ENCODE measurements at regions not wholly inside any gene's neighbourhood (a gene's known extent, or its start where the extent isn't known, plus 50 kb on each side); places are given as distances from the start of the nearest gene placed in this dataset.

DNA sequence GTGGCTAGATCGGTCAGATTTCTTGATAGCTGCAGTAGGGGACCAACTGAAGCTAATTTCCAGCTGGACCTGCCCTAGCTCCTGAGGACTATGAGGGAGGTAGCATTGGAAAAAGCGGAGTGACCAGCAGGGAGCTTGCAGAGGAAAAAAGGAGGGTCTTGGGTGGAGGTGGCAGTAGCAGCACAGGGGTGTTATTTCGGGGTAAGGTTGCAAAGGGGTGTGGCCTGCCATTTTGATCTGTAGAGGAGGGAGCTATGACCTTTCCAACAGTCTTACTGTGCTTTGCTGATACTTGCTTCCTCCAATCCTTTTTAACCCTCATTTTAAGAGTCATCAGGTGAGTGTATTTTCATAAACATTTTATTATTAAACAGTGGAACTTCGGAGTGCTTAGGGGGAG, 83.8 kb upstream of the NRXN3 start:
- TF ChIP-seq RNF2 (conservative IDR thresholded peaks at IDR 0.05; ENCODE audit: low read depth) (no peak), IRF2 (CRISPR knock-in tag; IDR thresholded peaks at IDR 0.05) (no peak), ERF (CRISPR knock-in tag; IDR thresholded peaks at IDR 0.05) (no peak), NAIF1 (CRISPR knock-in tag; IDR thresholded peaks at IDR 0.05; ENCODE audit: borderline replicate concordance) (no peak), MAFF (IDR thresholded peaks at IDR 0.05; ENCODE audit: low read depth, low read length) (no peak), RFX5 (IDR thresholded peaks at IDR 0.05; ENCODE audit: low read depth, low read length) (no peak), ZSCAN20 (CRISPR knock-in tag; IDR thresholded peaks at IDR 0.05; ENCODE audit: borderline replicate concordance) (no peak), ZNF337 (CRISPR knock-in tag; IDR thresholded peaks at IDR 0.05; ENCODE audit: borderline replicate concordance, low read depth) (no peak)
- TF ChIP-seq, protein P1, sequence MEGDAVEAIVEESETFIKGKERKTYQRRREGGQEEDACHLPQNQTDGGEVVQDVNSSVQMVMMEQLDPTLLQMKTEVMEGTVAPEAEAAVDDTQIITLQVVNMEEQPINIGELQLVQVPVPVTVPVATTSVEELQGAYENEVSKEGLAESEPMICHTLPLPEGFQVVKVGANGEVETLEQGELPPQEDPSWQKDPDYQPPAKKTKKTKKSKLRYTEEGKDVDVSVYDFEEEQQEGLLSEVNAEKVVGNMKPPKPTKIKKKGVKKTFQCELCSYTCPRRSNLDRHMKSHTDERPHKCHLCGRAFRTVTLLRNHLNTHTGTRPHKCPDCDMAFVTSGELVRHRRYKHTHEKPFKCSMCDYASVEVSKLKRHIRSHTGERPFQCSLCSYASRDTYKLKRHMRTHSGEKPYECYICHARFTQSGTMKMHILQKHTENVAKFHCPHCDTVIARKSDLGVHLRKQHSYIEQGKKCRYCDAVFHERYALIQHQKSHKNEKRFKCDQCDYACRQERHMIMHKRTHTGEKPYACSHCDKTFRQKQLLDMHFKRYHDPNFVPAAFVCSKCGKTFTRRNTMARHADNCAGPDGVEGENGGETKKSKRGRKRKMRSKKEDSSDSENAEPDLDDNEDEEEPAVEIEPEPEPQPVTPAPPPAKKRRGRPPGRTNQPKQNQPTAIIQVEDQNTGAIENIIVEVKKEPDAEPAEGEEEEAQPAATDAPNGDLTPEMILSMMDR (CRISPR knock-in tag; IDR thresholded peaks at IDR 0.05), result no peak
- TF ChIP-seq, protein P2, sequence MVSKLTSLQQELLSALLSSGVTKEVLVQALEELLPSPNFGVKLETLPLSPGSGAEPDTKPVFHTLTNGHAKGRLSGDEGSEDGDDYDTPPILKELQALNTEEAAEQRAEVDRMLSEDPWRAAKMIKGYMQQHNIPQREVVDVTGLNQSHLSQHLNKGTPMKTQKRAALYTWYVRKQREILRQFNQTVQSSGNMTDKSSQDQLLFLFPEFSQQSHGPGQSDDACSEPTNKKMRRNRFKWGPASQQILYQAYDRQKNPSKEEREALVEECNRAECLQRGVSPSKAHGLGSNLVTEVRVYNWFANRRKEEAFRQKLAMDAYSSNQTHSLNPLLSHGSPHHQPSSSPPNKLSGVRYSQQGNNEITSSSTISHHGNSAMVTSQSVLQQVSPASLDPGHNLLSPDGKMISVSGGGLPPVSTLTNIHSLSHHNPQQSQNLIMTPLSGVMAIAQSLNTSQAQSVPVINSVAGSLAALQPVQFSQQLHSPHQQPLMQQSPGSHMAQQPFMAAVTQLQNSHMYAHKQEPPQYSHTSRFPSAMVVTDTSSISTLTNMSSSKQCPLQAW (CRISPR knock-in tag; IDR thresholded peaks at IDR 0.05), result no peak

All from HepG2 (cell line).